OCI-LY3 (cell line): ENCODE measurements at regions not wholly inside any gene's neighbourhood (a gene's known extent, or its start where the extent isn't known, plus 50 kb on each side); places are given as distances from the start of the nearest gene placed in this dataset.

Experiments
- EZH2phosphoT487 ChIP-seq: fragments of 200-600 bp; shearing (Covaris generic); IDR thresholded peaks from 2 replicates; pipeline ENCODE4 v1.6.1; 2018; ENCODE audit warnings: antibody characterized with exemption, mixed run types, low read depth
- TF ChIP-seq, protein P1 (sequence below): fragments of 200-600, 300-600 bp; sonication (generic); IDR thresholded peaks from 2 replicates; pipeline ENCODE4 v1.5.1; 2014; ENCODE audit warnings: antibody characterized with exemption, low read length, low read depth

DNA sequence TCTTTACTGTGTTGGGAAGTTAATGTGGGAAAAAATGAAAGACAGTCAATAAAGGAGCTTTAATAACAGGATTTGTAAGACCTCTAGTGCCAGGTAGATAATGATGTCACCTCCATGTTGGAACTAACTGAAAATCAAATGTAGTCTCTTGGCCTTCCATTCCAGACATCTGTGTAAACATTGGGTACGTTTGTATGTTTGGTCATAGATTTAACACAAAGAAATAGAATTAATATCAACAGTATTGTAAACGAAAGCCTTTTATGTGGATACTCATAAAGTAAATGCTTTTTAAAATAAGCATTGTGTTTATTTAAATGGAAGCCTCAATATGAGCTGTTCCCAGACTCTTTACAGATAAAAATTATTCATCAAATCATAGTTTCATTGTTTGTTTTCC, 605.7 kb downstream of the METTL15 start:
- TF ChIP-seq, protein P1, sequence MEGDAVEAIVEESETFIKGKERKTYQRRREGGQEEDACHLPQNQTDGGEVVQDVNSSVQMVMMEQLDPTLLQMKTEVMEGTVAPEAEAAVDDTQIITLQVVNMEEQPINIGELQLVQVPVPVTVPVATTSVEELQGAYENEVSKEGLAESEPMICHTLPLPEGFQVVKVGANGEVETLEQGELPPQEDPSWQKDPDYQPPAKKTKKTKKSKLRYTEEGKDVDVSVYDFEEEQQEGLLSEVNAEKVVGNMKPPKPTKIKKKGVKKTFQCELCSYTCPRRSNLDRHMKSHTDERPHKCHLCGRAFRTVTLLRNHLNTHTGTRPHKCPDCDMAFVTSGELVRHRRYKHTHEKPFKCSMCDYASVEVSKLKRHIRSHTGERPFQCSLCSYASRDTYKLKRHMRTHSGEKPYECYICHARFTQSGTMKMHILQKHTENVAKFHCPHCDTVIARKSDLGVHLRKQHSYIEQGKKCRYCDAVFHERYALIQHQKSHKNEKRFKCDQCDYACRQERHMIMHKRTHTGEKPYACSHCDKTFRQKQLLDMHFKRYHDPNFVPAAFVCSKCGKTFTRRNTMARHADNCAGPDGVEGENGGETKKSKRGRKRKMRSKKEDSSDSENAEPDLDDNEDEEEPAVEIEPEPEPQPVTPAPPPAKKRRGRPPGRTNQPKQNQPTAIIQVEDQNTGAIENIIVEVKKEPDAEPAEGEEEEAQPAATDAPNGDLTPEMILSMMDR: no peak
- TF ChIP-seq EZH2phosphoT487: no peak
